ENCODE measurements at regions not wholly inside any gene's neighbourhood (a gene's known extent, or its start where the extent isn't known, plus 50 kb on each side); places are given as distances from the start of the nearest gene placed in this dataset.

DNA sequence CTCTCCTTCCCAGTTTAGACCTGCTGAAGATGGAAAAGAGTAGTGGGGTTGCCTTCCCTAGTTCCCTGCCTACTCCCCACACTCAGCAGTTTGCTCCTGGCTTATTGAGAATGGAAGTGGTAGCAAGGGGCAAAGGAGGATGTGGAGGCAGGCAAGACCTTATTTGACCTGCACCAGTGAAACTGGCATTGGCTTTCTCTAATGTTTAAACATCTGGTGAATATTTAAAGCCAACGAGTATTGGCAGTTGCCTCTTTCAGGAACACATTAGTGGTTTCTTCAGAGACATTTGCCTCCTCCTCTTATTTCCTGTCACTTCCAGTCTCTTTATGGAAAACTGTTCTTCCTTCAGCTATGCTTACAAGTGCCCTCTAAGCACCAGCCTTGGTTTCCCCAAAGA lies 62.4 kb upstream of the VAV3 start:
- no TSS peak for BruUV-seq (replicated peaks)
- Histone ChIP-seq H3K36me3 (ENCODE audit: control insufficient read depth in 1 of 2, insufficient read depth in 2 of 2, low read length in 2 of 2) (no peaks in the 10 kb centered on the region), H2AFZ (ENCODE audit: low read depth, low read length, poor library complexity, severe bottlenecking) (no peak overlapping the region), H3K27ac (ENCODE audit: low read depth, low read length) (no peak overlapping the region), H3K4me1 (ENCODE audit: control insufficient read depth in 1 of 2, insufficient read depth in 2 of 2, low read length in 2 of 2) (no peaks in the 10 kb centered on the region), H3K4me2 (ENCODE audit: low read length) (no peak overlapping the region), H3K27me3 (ENCODE audit: insufficient read depth, low read length) (peaks cover 40% of the 10 kb centered on the region), H3K9ac (ENCODE audit: low read length) (no peak overlapping the region), H3K9me2 (ENCODE audit: insufficient read depth) (no peaks in the 10 kb centered on the region), H4K20me1 (ENCODE audit: insufficient read depth) (no peaks in the 10 kb centered on the region), H3K9me3 (ENCODE audit: control insufficient read depth in 1 of 2, insufficient read depth in 1 of 2, low read depth in 1 of 2, low read length in 2 of 2) (no peaks in the 10 kb centered on the region), H3K4me3 (replicated peaks in 1 of 2; ENCODE audit: low read depth in 1 of 2, low read length in 2 of 2) (no peak overlapping the region), H3K79me2 (ENCODE audit: insufficient read depth, low read length) (no peaks in the 10 kb centered on the region)
- DNase-seq (ENCODE audit: low read depth, low spot score): no peak
- CTCF ChIA-PET: no interaction called here
- POLR2A ChIA-PET: no interaction called here
- intact Hi-C loops (cut with micrococcal nuclease): no loop called here
- RAD21 ChIA-PET (ENCODE audit: low non-redundant PET in 1 of 2, low total read pairs in 2 of 2, uncharacterized antibody in 2 of 2, unreplicated experiment in 2 of 2): no interaction called here
- ATAC-seq: no peak
- TF ChIP-seq ELF1 (IDR thresholded peaks at IDR 0.05; ENCODE audit: borderline replicate concordance, low read depth): no peak
- TF ChIP-seq, protein P1, sequence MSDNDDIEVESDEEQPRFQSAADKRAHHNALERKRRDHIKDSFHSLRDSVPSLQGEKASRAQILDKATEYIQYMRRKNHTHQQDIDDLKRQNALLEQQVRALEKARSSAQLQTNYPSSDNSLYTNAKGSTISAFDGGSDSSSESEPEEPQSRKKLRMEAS (IDR thresholded peaks at IDR 0.05): no peak
- no peak for TF ChIP-seq SP1 (IDR thresholded peaks at IDR 0.05; ENCODE audit: low read depth)
- no peak for TF ChIP-seq EZH2phosphoT487 (IDR thresholded peaks at IDR 0.05; ENCODE audit: borderline replicate concordance)
- TF ChIP-seq ZNF274 (IDR thresholded peaks at IDR 0.05; ENCODE audit: low read depth, low read length): no peak
- no peak for TF ChIP-seq CTCF (IDR thresholded peaks at IDR 0.05 in 2 of 3, conservative IDR thresholded peaks at IDR 0.05 in 1 of 3; ENCODE audit: borderline replicate concordance in 1 of 3, insufficient read depth in 1 of 3, low read depth in 2 of 3, low read length in 2 of 3)
- no peak for TF ChIP-seq SIN3A (IDR thresholded peaks at IDR 0.05; ENCODE audit: low read depth)
- TF ChIP-seq, protein P2, sequence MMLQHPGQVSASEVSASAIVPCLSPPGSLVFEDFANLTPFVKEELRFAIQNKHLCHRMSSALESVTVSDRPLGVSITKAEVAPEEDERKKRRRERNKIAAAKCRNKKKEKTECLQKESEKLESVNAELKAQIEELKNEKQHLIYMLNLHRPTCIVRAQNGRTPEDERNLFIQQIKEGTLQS (IDR thresholded peaks at IDR 0.05): no peak
- TF ChIP-seq JUND (IDR thresholded peaks at IDR 0.05): no peak
- no peak for TF ChIP-seq TCF7L2 (IDR thresholded peaks at IDR 0.05; ENCODE audit: borderline replicate concordance, extremely low read depth, insufficient read depth, insufficient read length)

Measured in HCT116 (cell line).